ENCODE measurements at regions not wholly inside any gene's neighbourhood (a gene's known extent, or its start where the extent isn't known, plus 50 kb on each side); places are given as distances from the start of the nearest gene placed in this dataset.

DNA sequence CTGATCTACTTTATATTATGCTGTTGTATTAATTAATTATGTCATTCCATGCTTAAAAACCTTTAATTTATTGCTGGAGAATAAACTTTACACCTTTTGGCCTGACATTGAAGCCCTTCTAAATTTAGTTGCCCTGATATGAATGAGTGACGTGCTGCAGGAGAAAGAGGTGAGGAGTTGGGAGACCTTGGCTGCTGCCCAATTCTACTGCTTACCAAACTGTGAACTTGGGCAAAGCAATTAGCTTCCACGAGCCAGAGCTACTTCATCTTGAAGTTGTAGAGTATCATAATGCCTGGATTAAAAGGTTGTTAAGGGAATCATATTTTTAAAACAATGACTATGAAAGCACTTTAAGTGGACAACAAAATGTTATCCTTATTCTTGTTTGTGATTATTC is 126.8 kb upstream of the DEPDC1 start:
- Histone ChIP-seq H3K4me3 (no peak overlapping the region), H3K27ac (peak overlapping the region; percentile 43), H3K27me3 (no peaks in the 10 kb centered on the region), H3K9me3 (ENCODE audit: low read depth) (no peaks in the 10 kb centered on the region), H3K36me3 (no peaks in the 10 kb centered on the region), H3K4me1 (ENCODE audit: low read depth) (peaks cover 17% of the 10 kb centered on the region)
- peak; percentile 37 to 63 for DNase-seq (ENCODE audit: low read depth in 1 of 2, low spot score in 1 of 2)
- TF ChIP-seq, protein P1, sequence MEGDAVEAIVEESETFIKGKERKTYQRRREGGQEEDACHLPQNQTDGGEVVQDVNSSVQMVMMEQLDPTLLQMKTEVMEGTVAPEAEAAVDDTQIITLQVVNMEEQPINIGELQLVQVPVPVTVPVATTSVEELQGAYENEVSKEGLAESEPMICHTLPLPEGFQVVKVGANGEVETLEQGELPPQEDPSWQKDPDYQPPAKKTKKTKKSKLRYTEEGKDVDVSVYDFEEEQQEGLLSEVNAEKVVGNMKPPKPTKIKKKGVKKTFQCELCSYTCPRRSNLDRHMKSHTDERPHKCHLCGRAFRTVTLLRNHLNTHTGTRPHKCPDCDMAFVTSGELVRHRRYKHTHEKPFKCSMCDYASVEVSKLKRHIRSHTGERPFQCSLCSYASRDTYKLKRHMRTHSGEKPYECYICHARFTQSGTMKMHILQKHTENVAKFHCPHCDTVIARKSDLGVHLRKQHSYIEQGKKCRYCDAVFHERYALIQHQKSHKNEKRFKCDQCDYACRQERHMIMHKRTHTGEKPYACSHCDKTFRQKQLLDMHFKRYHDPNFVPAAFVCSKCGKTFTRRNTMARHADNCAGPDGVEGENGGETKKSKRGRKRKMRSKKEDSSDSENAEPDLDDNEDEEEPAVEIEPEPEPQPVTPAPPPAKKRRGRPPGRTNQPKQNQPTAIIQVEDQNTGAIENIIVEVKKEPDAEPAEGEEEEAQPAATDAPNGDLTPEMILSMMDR (IDR thresholded peaks at IDR 0.05; ENCODE audit: low read depth, low read length) = no peak

DNA sequence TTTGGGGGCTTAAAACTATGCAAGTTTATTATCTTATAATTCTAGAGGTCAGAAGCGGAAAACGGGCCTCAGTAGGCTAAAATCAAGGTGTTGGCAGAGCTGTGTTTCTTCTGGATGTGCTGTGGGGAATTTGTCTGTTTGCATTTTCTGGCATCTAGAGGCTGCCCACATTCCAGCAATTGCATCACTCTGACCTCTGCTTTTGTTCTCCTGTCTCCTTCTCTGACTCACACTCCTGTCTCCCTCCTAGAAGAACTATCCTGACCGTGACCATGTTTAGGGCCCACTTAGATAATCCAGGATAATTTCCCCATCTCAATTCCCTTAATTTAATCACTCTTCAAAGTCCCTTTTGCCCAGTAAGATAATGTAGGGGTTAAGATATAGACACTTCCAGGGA is 127.4 kb upstream of the DEPDC1 start:
- TF ChIP-seq, protein P1 (IDR thresholded peaks at IDR 0.05; ENCODE audit: low read depth, low read length) = no peak
- peak in 1 of 2 donors; percentile 83 for DNase-seq (ENCODE audit: low read depth in 1 of 2, low spot score in 1 of 2)
- no peaks in the 10 kb centered on the region for H3K9me3 ChIP-seq (ENCODE audit: low read depth)
- no peaks in the 10 kb centered on the region for H3K36me3 ChIP-seq
- H3K4me1 ChIP-seq (ENCODE audit: low read depth) = peaks cover 17% of the 10 kb centered on the region
- H3K4me3 ChIP-seq = no peak overlapping the region
- H3K27ac ChIP-seq = peak overlapping the region; percentile 43
- no peaks in the 10 kb centered on the region for H3K27me3 ChIP-seq

DNA sequence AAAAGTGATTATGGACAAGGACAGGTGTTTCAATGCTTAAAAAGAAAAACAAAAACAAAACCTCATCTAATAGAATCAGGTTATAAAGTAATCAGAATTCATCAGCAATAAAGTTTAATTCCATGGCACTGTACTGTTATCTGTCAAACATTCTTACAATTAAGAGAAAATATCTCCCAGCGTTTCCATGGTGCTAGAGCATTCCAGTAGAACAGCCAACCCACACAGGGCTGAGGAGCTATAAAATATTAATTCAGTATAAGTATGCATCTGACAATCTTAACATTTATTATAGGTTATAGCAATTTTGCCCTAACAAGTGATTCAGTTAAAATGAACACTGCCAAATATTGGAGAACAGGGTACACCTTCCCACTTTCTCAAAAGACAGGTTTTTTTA is 128.7 kb upstream of the DEPDC1 start:
- H3K4me3 ChIP-seq = no peak overlapping the region
- DNase-seq (ENCODE audit: low read depth in 1 of 2, low spot score in 1 of 2) = no peak
- TF ChIP-seq, protein P1 (IDR thresholded peaks at IDR 0.05; ENCODE audit: low read depth, low read length) = no peak
- H3K9me3 ChIP-seq (ENCODE audit: low read depth) = no peaks in the 10 kb centered on the region
- no peaks in the 10 kb centered on the region for H3K27me3 ChIP-seq
- no peaks in the 10 kb centered on the region for H3K36me3 ChIP-seq
- H3K4me1 ChIP-seq (ENCODE audit: low read depth) = peaks cover 17% of the 10 kb centered on the region
- no peak overlapping the region for H3K27ac ChIP-seq

DNA sequence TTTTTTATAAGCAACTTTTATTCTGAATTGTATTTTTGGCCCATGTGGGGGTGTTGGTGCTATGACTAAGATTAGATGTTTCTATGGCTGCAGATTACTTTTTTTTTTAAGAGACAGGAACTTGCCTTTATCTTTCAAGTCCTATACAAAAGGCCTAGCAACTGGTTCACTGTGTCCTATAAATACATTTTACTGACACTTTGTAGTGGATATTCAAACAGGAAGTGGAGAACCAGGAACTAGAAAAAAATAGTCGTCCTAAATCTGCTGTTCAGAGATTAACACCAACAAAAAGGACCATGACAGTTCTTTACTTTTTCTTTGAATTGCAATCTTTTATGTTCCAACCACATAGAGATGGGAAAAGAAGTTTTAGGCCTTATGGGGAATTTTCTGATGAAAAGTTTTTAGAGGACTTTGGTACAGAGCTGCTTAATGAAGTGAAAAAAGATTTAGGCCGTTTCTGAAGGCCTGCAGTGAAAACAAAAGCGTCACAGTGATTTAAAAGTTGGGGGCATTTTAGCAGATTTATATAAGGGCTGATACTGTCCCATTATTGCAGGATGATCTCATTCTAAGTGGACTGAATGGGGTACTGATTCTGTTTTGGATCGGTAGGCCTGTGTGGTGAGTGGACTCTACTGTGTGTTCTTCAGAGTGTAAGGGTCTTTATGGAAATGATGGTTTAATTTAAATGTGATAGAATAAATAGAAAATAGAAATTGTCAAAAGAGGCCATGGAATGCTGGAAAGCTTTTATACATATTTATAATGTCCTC is 136.4 kb upstream of the DEPDC1 start:
- H3K4me1 ChIP-seq (ENCODE audit: low read depth) = no peaks in the 10 kb centered on the region
- H3K36me3 ChIP-seq = no peaks in the 10 kb centered on the region
- no peaks in the 10 kb centered on the region for H3K27me3 ChIP-seq
- TF ChIP-seq, protein P1 (IDR thresholded peaks at IDR 0.05; ENCODE audit: low read depth, low read length) = no peak
- DNase-seq (ENCODE audit: low read depth in 1 of 2, low spot score in 1 of 2) = peak in 1 of 2 donors; percentile 11
- no peak overlapping the region for H3K4me3 ChIP-seq
- H3K9me3 ChIP-seq (ENCODE audit: low read depth) = no peaks in the 10 kb centered on the region
- H3K27ac ChIP-seq = no peak overlapping the region

DNA sequence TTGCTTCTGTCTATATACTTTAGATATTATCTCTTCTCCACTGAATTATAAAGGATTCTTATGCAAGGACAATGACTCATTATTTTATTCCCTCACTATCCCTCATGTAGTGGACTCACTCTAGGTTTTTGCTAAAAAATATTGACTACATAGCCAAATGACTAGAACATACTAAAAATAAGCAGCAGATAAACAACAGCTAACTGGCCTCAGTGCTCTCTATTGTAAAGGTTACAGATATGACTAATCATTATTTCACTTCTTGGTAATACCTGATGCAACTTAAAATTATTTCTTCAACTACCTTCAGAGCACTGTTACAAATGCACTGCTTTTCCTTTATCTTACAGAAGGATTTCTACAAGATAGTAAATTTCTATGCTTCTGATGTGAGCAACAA is 147.6 kb upstream of the DEPDC1 start:
- Histone ChIP-seq H3K36me3 (no peaks in the 10 kb centered on the region), H3K9me3 (ENCODE audit: low read depth) (no peaks in the 10 kb centered on the region), H3K4me1 (ENCODE audit: low read depth) (no peaks in the 10 kb centered on the region), H3K27ac (no peak overlapping the region), H3K27me3 (no peaks in the 10 kb centered on the region), H3K4me3 (no peak overlapping the region)
- TF ChIP-seq, protein P1 (IDR thresholded peaks at IDR 0.05; ENCODE audit: low read depth, low read length) = no peak
- no peak for DNase-seq (ENCODE audit: low read depth in 1 of 2, low spot score in 1 of 2)

Data from cardiac muscle cell (in vitro differentiated cells and primary cell).